22Rv1 (cell line): ENCODE measurements at regions not wholly inside any gene's neighbourhood (a gene's known extent, or its start where the extent isn't known, plus 50 kb on each side); places are given as distances from the start of the nearest gene placed in this dataset.

Experiments
- CTCF ChIP-seq: fragments of 450-650 bp; IDR thresholded peaks from 2 replicates; pipeline ENCODE4 v1.5.1; 2017; ENCODE audit warnings: mild to moderate bottlenecking
- ZFX ChIP-seq: fragments of 450-650 bp; IDR thresholded peaks from 2 replicates; pipeline ENCODE4 v1.6.1; 2017; ENCODE audit warnings: antibody characterized with exemption, borderline replicate concordance

GRCh38 chr2:52904355-52904891, 863.2 kb upstream of the CHAC2 start:
- TF ChIP-seq CTCF (no peak), ZFX (no peak)
